Stomach (tissue), 4 donors: ENCODE measurements at regions not wholly inside any gene's neighbourhood (a gene's known extent, or its start where the extent isn't known, plus 50 kb on each side); places are given as distances from the start of the nearest gene placed in this dataset.

Experiments used
- EP300 ChIP-seq: sonication (generic); formaldehyde crosslinking; IDR thresholded peaks from one replicate; pipeline ENCODE4 v1.6.1; 2017; ENCODE audit warnings: antibody characterized with exemption
- POLR2A ChIP-seq, 4 donors: fragments of 450-650 bp; IDR thresholded peaks; one replicate each; pipeline ENCODE4 v1.6.1; 2016; ENCODE audit warnings: antibody characterized with exemption in 4 of 4, control low read depth in 2 of 4, mild to moderate bottlenecking in 1 of 4, moderate library complexity in 1 of 4
- TF ChIP-seq, protein P1 (sequence below), 7 experiments: fragments of 450-650 bp in 4 of 7; fragments of 200-600 bp in 3 of 7; sonication (generic) in 3 of 7; IDR thresholded peaks; one replicate each; pipeline ENCODE4 v1.5.1; 2016 to 2019; ENCODE audit warnings: antibody characterized with exemption in 7 of 7, control low read depth in 2 of 7, mild to moderate bottlenecking in 1 of 7

DNA sequence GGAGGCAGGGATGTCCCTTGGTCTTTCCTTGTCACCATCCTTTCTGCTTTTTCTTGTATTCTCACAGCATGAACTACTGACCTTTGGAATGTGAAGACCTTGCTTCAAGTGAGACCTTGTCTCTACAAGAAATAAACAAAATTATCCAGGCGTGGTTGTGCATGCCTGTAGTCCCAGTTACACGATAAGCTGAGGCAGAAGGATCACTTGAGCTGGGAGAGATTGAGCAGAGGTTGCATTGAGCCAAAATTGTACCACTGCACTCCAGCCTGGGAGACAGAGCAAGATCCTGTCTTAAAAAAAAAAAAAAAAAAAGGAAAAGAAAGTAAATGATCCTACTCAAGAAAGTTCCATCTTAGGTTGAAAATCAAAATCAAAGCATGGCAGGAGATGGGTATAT lies 173.7 kb downstream of the IRS1 start:
- no peak for TF ChIP-seq POLR2A (IDR thresholded peaks at IDR 0.05)
- TF ChIP-seq, protein P1, sequence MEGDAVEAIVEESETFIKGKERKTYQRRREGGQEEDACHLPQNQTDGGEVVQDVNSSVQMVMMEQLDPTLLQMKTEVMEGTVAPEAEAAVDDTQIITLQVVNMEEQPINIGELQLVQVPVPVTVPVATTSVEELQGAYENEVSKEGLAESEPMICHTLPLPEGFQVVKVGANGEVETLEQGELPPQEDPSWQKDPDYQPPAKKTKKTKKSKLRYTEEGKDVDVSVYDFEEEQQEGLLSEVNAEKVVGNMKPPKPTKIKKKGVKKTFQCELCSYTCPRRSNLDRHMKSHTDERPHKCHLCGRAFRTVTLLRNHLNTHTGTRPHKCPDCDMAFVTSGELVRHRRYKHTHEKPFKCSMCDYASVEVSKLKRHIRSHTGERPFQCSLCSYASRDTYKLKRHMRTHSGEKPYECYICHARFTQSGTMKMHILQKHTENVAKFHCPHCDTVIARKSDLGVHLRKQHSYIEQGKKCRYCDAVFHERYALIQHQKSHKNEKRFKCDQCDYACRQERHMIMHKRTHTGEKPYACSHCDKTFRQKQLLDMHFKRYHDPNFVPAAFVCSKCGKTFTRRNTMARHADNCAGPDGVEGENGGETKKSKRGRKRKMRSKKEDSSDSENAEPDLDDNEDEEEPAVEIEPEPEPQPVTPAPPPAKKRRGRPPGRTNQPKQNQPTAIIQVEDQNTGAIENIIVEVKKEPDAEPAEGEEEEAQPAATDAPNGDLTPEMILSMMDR (IDR thresholded peaks at IDR 0.05) = no peak
- no peak for TF ChIP-seq EP300
